ENCODE measurements at regions not wholly inside any gene's neighbourhood (a gene's known extent, or its start where the extent isn't known, plus 50 kb on each side); places are given as distances from the start of the nearest gene placed in this dataset.

- intact Hi-C loops (cut with DNase I; ENCODE audit: low total_unique reads) = no loop called here
- Histone ChIP-seq H3K27ac (no peak overlapping the region), H3K4me3 (no peak overlapping the region), H3K4me1 (no peaks in the 10 kb centered on the region), H3K36me3 (no peaks in the 10 kb centered on the region), H3K9me3 (no peaks in the 10 kb centered on the region), H3K27me3 (no peaks in the 10 kb centered on the region)
- DNase-seq (ENCODE audit: low spot score in 2 of 2) = no peak
- TF ChIP-seq POLR2A (IDR thresholded peaks at IDR 0.05) (no peak), POLR2AphosphoS5 (IDR thresholded peaks at IDR 0.05) (no peak), CTCF (IDR thresholded peaks at IDR 0.05) (no peak)
These were observed 535.1 kb upstream of the SLITRK1 start for GRCh38 chr13:84417416-84417815.

GRCh38 chr13:84413016-84413415, 530.7 kb upstream of the SLITRK1 start:
- Histone ChIP-seq H3K27me3 (no peaks in the 10 kb centered on the region), H3K27ac (no peak overlapping the region), H3K4me1 (no peaks in the 10 kb centered on the region), H3K36me3 (no peaks in the 10 kb centered on the region), H3K4me3 (no peak overlapping the region), H3K9me3 (no peaks in the 10 kb centered on the region)
- TF ChIP-seq CTCF (IDR thresholded peaks at IDR 0.05) = no peak
- no peak for TF ChIP-seq POLR2A (IDR thresholded peaks at IDR 0.05)
- TF ChIP-seq POLR2AphosphoS5 (IDR thresholded peaks at IDR 0.05) = no peak
- DNase-seq (ENCODE audit: low spot score in 2 of 2) = no peak
- intact Hi-C loops (cut with DNase I; ENCODE audit: low total_unique reads) = no loop called here

GRCh38 chr13:84405286-84405685, 523.0 kb upstream of the SLITRK1 start:
- Histone ChIP-seq H3K4me1 (no peaks in the 10 kb centered on the region), H3K27ac (no peak overlapping the region), H3K27me3 (no peaks in the 10 kb centered on the region), H3K9me3 (no peaks in the 10 kb centered on the region), H3K4me3 (no peak overlapping the region), H3K36me3 (no peaks in the 10 kb centered on the region)
- intact Hi-C loops (cut with DNase I; ENCODE audit: low total_unique reads) = no loop called here
- DNase-seq (ENCODE audit: low spot score in 2 of 2) = no peak
- TF ChIP-seq POLR2A (IDR thresholded peaks at IDR 0.05) = no peak
- no peak for TF ChIP-seq POLR2AphosphoS5 (IDR thresholded peaks at IDR 0.05)
- TF ChIP-seq CTCF (IDR thresholded peaks at IDR 0.05) = no peak

GRCh38 chr13:84400706-84401105, 518.4 kb upstream of the SLITRK1 start:
- H3K4me3 ChIP-seq = no peak overlapping the region
- intact Hi-C loops (cut with DNase I; ENCODE audit: low total_unique reads) = no loop called here
- H3K9me3 ChIP-seq = peaks cover 5 to 18% of the 10 kb centered on the region in 2 donors
- H3K36me3 ChIP-seq = no peaks in the 10 kb centered on the region
- H3K27me3 ChIP-seq = no peaks in the 10 kb centered on the region
- TF ChIP-seq POLR2A (IDR thresholded peaks at IDR 0.05) (no peak), POLR2AphosphoS5 (IDR thresholded peaks at IDR 0.05) (no peak), CTCF (IDR thresholded peaks at IDR 0.05) (no peak)
- H3K27ac ChIP-seq = no peak overlapping the region
- no peaks in the 10 kb centered on the region for H3K4me1 ChIP-seq
- no peak for DNase-seq (ENCODE audit: low spot score in 2 of 2)

GRCh38 chr13:84399320-84400085, 517.2 kb upstream of the SLITRK1 start:
- no peaks in the 10 kb centered on the region for H3K27me3 ChIP-seq
- TF ChIP-seq CTCF (IDR thresholded peaks at IDR 0.05) (no peak), POLR2A (IDR thresholded peaks at IDR 0.05) (no peak)
- DNase-seq (ENCODE audit: low spot score in 2 of 2) = no peak

More at GRCh38 chr13:84399320-84400085, 517.2 kb upstream of the SLITRK1 start:
- intact Hi-C loops (cut with DNase I; ENCODE audit: low total_unique reads) = no loop called here
- no peak overlapping the region for H3K4me3 ChIP-seq
- H3K4me1 ChIP-seq = no peaks in the 10 kb centered on the region
- H3K27ac ChIP-seq = no peak overlapping the region
- peaks cover 5 to 18% of the 10 kb centered on the region in 2 donors for H3K9me3 ChIP-seq
- no peaks in the 10 kb centered on the region for H3K36me3 ChIP-seq

All from breast epithelium (tissue), 4 donors.